ENCODE measurements at regions not wholly inside any gene's neighbourhood (a gene's known extent, or its start where the extent isn't known, plus 50 kb on each side); places are given as distances from the start of the nearest gene placed in this dataset.

- H3K4me3 ChIP-seq (replicated peaks in 1 of 2; ENCODE audit: low read depth in 2 of 2, low read length in 2 of 2): no peak overlapping the region
- TF ChIP-seq CTCF (IDR thresholded peaks at IDR 0.05; ENCODE audit: low read depth, low read length): no peak
- no peak for DNase-seq (ENCODE audit: low read depth in 2 of 2)
Observed at GRCh38 chr5:135130261-135131215, 96.5 kb upstream of the PITX1 start.

GRCh38 chr5:135129307-135129706 lies 95.3 kb upstream of the PITX1 start:
- TF ChIP-seq CTCF (IDR thresholded peaks at IDR 0.05; ENCODE audit: low read depth, low read length): no peak
- DNase-seq (ENCODE audit: low read depth in 2 of 2): no peak
- H3K4me3 ChIP-seq (replicated peaks in 1 of 2; ENCODE audit: low read depth in 2 of 2, low read length in 2 of 2): no peak overlapping the region

- no peak for DNase-seq (ENCODE audit: low read depth in 2 of 2)
- H3K4me3 ChIP-seq (replicated peaks in 1 of 2; ENCODE audit: low read depth in 2 of 2, low read length in 2 of 2): no peak overlapping the region
- TF ChIP-seq CTCF (IDR thresholded peaks at IDR 0.05; ENCODE audit: low read depth, low read length): no peak
Observed at GRCh38 chr5:135128361-135128760, 94.3 kb upstream of the PITX1 start.

- H3K4me3 ChIP-seq (replicated peaks in 1 of 2; ENCODE audit: low read depth in 2 of 2, low read length in 2 of 2): no peak overlapping the region
- peak; percentile 54 to 59 for DNase-seq (ENCODE audit: low read depth in 2 of 2)
- no peak for TF ChIP-seq CTCF (IDR thresholded peaks at IDR 0.05; ENCODE audit: low read depth, low read length)
Observed at GRCh38 chr5:135127439-135128240, 93.6 kb upstream of the PITX1 start.

- DNase-seq (ENCODE audit: low read depth in 2 of 2): no peak
- no peak for TF ChIP-seq CTCF (IDR thresholded peaks at IDR 0.05; ENCODE audit: low read depth, low read length)
- H3K4me3 ChIP-seq (replicated peaks in 1 of 2; ENCODE audit: low read depth in 2 of 2, low read length in 2 of 2): no peak overlapping the region
Observed at GRCh38 chr5:135126688-135127438, 92.8 kb upstream of the PITX1 start.

- no peak overlapping the region for H3K4me3 ChIP-seq (replicated peaks in 1 of 2; ENCODE audit: low read depth in 2 of 2, low read length in 2 of 2)
- TF ChIP-seq CTCF (IDR thresholded peaks at IDR 0.05; ENCODE audit: low read depth, low read length): no peak
- no peak for DNase-seq (ENCODE audit: low read depth in 2 of 2)
Observed at GRCh38 chr5:135124724-135125123, 90.7 kb upstream of the PITX1 start.

All from cardiac fibroblast (primary cell).